ENCODE measurements at regions not wholly inside any gene's neighbourhood (a gene's known extent, or its start where the extent isn't known, plus 50 kb on each side); places are given as distances from the start of the nearest gene placed in this dataset.
A peak's percentile ranks its signal among the peaks of the same experiment; 100 is the strongest.

- no peak for DNase-seq (ENCODE audit: low read depth in 2 of 2)
Measured at GRCh38 chr7:132672200-132672990, 96.1 kb upstream of the PLXNA4 start.

- DNase-seq (ENCODE audit: low read depth in 2 of 2): no peak
Measured at GRCh38 chr7:132666774-132667172, 90.5 kb upstream of the PLXNA4 start.

GRCh38 chr7:132666071-132666773, 90.0 kb upstream of the PLXNA4 start:
- DNase-seq (ENCODE audit: low read depth in 2 of 2): no peak

DNA sequence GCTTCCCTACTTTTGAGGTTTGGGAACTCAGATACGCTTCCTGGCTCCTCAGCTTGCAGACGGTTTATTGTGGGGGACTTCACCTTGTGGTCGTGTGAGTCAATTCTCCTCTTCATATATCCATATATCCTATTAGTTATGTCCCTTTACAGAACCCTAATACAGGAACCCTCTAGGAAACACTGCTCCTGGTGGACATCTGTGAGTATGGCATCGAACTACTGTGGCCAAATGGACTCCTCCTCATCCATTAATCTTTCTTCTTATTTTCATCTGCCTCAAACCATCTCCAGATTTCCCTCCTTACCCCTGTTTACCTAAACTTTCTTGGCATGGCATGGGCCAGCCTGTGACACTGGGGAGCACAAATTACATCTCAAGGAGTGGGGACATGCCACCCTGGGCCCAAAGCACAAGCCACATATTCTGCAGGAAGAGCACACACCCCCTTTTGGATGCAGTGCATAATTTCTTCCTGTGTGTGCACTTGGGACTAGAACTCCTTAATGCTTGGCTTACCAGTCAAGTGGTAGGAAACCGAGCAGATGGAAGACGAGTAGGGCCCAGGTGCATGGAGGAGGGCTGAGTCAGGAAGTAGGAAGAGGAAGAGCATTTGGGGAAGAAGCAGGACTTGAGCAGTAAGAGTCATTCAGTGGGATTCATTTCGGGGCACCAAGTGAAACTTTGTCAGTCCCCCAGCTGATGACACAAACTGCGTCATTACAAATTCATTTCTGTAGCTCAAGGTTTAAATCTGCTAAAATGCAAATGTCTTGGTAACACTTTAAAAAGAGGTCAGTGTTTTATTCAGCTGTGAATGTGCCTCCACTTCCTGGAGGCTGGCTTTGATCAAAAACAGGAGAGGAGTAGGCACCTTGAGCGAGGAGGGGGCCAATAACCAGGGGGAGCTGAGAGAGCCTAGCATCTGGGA, 80.8 kb upstream of the PLXNA4 start:
- no peak for DNase-seq (ENCODE audit: low read depth in 2 of 2)

- DNase-seq (ENCODE audit: low read depth in 2 of 2): no peak
Measured at GRCh38 chr7:132656341-132656740, 80.1 kb upstream of the PLXNA4 start.

GRCh38 chr7:132655131-132655727, 79.0 kb upstream of the PLXNA4 start:
- peak; percentile 1 to 9 for DNase-seq (ENCODE audit: low read depth in 2 of 2)

GRCh38 chr7:132654150-132654549, 77.9 kb upstream of the PLXNA4 start:
- no peak for DNase-seq (ENCODE audit: low read depth in 2 of 2)

- DNase-seq (ENCODE audit: low read depth in 2 of 2): no peak
Measured at GRCh38 chr7:132653366-132653930, 77.2 kb upstream of the PLXNA4 start.

GRCh38 chr7:132652507-132652906, 76.2 kb upstream of the PLXNA4 start:
- DNase-seq (ENCODE audit: low read depth in 2 of 2): no peak

GRCh38 chr7:132650498-132650897, 74.2 kb upstream of the PLXNA4 start:
- DNase-seq (ENCODE audit: low read depth in 2 of 2): no peak

DNA sequence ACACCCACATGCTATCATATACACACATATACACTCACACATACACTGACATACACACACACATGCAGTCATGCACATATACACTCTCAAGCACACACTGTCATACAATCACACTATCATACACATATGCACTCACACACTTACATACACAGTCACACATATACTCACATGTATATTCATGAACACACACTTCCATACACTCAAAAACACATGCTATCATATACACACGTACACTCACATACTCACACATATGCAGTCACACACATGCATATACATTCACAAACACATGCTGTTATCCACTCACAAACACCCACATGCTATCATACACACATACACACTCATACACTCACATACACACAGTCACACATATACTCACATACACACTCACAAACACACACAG, 71.0 kb upstream of the PLXNA4 start:
- DNase-seq (ENCODE audit: low read depth in 2 of 2): no peak

DNA sequence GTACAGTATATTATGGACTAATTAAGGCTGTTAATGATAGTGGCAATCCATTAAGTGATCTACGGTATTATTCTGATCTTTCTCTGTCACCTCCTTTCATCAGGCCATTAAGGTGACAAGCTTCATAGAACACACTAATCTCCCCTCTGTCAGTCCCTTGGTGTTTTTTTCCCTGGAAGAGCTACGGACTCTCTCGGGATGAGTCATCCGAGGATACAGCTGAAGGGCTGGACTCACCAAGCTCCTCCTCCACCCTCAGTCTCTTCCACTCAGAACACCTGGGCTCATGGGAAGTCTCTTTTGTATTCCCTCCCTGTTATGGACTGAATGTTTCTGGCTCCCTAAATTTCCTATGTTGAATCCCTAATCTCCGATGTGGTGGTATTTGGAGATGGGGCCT, 69.8 kb upstream of the PLXNA4 start:
- no peak for DNase-seq (ENCODE audit: low read depth in 2 of 2)

GRCh38 chr7:132643302-132643701, 67.0 kb upstream of the PLXNA4 start:
- no peak for DNase-seq (ENCODE audit: low read depth in 2 of 2)

DNA sequence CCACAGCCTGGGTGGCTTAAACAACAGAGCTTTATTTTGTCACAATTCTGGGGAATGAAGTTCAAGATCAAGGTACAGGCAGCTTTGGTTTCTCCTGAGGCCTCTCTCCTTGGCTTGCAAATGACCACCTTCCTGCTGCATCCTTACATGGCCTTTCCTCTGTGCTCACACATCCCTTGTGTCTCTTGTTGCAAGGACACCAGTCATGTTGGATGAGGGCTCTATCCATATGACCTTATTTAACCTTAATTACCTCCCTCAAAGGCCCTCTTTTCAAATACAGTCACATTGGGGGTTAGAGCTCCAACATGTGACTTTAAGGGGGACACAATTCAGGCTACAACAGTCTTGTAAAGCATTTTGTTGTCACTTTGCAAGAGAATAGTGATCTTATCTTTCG, 65.0 kb upstream of the PLXNA4 start:
- DNase-seq (ENCODE audit: low read depth in 2 of 2): no peak

- no peak for DNase-seq (ENCODE audit: low read depth in 2 of 2)
Measured at GRCh38 chr7:132639983-132640382, 63.7 kb upstream of the PLXNA4 start.

GRCh38 chr7:132638000-132638399, 61.7 kb upstream of the PLXNA4 start:
- DNase-seq (ENCODE audit: low read depth in 2 of 2): no peak

DNA sequence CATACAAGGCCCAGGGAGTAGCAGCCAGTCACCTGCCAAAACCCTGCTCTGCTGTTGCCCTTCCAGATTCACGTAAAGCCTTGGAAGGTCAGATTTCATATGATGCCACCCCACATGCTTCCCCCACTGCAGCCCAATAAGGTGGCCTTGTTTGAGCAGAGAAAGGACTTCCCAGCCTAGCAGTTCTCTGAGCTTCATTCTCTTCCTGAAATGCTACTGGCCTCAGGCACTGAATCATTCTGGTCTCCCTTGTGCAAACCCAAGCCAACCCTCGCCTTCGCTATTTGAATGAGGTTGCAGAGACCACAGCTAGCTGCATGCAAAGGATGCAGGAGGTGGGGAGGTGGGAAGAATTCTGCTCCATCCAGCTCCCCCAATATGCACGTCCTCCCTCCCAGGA, 60.3 kb upstream of the PLXNA4 start:
- no peak for DNase-seq (ENCODE audit: low read depth in 2 of 2)

DNA sequence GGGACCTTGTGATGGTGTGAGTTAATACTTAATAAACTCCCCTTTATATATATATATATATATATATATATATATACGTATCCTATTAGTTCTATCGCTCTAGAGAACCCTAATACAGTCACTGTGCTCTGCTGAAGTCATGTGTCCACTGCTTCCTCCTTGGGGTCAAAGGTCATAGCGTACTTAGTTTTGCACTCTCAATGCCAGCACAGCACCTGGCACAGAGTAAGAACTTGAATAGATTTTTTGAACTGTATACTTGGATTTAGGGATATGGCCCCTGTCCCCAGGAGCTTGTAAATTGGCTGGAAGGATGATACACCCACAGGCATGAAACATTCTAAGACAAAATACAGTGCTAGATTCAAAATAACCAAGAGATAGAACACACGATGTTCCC, 58.9 kb upstream of the PLXNA4 start:
- no peak for DNase-seq (ENCODE audit: low read depth in 2 of 2)

- DNase-seq (ENCODE audit: low read depth in 2 of 2): no peak
Measured at GRCh38 chr7:132630834-132631233, 54.6 kb upstream of the PLXNA4 start.

Data from activated CD4-positive, alpha-beta T cell treated with anti-CD3 and anti-CD28 coated beads for 24 hours (primary cell).